Loucy (cell line): ENCODE measurements at regions not wholly inside any gene's neighbourhood (a gene's known extent, or its start where the extent isn't known, plus 50 kb on each side); places are given as distances from the start of the nearest gene placed in this dataset.

Source experiments
- H2AFZ ChIP-seq: fragments of 200-600 bp; sonication (generic); 2 replicates; pipeline ENCODE4 v1.6.0; 2016; ENCODE audit warnings: antibody characterized with exemption, mild to moderate bottlenecking, low read length, moderate library complexity
- H3F3A ChIP-seq: fragments of 200-600 bp; 2 replicates; pipeline ENCODE4 v1.6.0; 2016; ENCODE audit warnings: antibody characterized with exemption, low read depth, mild to moderate bottlenecking
- H3K27me3 ChIP-seq: fragments of 200-600 bp; sonication (generic); 2 replicates; pipeline ENCODE4 v1.6.1; 2014; ENCODE audit warnings: low read length, mild to moderate bottlenecking; ENCODE audit not compliant: insufficient read depth, poor library complexity, severe bottlenecking
- H3K36me3 ChIP-seq: fragments of 200-600 bp; sonication (generic); 2 replicates; pipeline ENCODE4 v1.6.1; 2016; ENCODE audit warnings: low read length; ENCODE audit not compliant: insufficient read depth
- H3K4me1 ChIP-seq: fragments of 200-600 bp; sonication (generic); 2 replicates; pipeline ENCODE4 v1.5.1; 2014; ENCODE audit warnings: low read length, mild to moderate bottlenecking; ENCODE audit not compliant: insufficient read depth, poor library complexity, severe bottlenecking
- H3K4me2 ChIP-seq: fragments of 200-600 bp; sonication (generic); 2 replicates; pipeline ENCODE4 v1.6.0; 2014; ENCODE audit warnings: antibody characterized with exemption, low read length, low read depth, mild to moderate bottlenecking; ENCODE audit not compliant: poor library complexity, severe bottlenecking
- H3K4me3 ChIP-seq: fragments of 200-600 bp; sonication (generic); 2 replicates; pipeline ENCODE4 v1.5.1; 2014; ENCODE audit warnings: low read length, mild to moderate bottlenecking, mixed read lengths; ENCODE audit not compliant: poor library complexity, severe bottlenecking
- H3K79me2 ChIP-seq: fragments of 200-600 bp; sonication (generic); 2 replicates; pipeline ENCODE4 v1.6.1; 2014; ENCODE audit warnings: low read length; ENCODE audit not compliant: insufficient read depth
- H3K9ac ChIP-seq: fragments of 200-600 bp; sonication (generic); 2 replicates; pipeline ENCODE4 v1.6.0; 2014; ENCODE audit warnings: mild to moderate bottlenecking, low read depth, low read length, moderate library complexity; ENCODE audit not compliant: poor library complexity, severe bottlenecking
- H3K9me2 ChIP-seq: fragments of 200-600 bp; sonication (generic); replicated peaks from 2 replicates; pipeline ENCODE4 v1.6.1; 2016; ENCODE audit warnings: low read depth, low read length, mixed read lengths
- H3K9me3 ChIP-seq: fragments of 200-600 bp; sonication (generic); 2 replicates; pipeline ENCODE4 v1.6.1; 2014; ENCODE audit warnings: mild to moderate bottlenecking, antibody characterized with exemption, low read length, low read depth; ENCODE audit not compliant: insufficient read depth
- H4K20me1 ChIP-seq: fragments of 200-600 bp; sonication (generic); 2 replicates; pipeline ENCODE4 v1.6.0; 2014; ENCODE audit warnings: antibody characterized with exemption, low read length, mild to moderate bottlenecking; ENCODE audit not compliant: insufficient read depth, poor library complexity, severe bottlenecking
- EZH2phosphoT487 ChIP-seq: fragments of 200-600 bp; IDR thresholded peaks from 2 replicates; pipeline ENCODE4 v1.6.1; 2018; ENCODE audit warnings: antibody characterized with exemption, mild to moderate bottlenecking, moderate library complexity, borderline replicate concordance
- TF ChIP-seq, protein P1 (sequence below): fragments of 200-600 bp; sonication (generic); conservative IDR thresholded peaks from 2 replicates; pipeline ENCODE4 v1.5.1; 2014; ENCODE audit warnings: mild to moderate bottlenecking, antibody characterized with exemption, low read length

- TF ChIP-seq, protein P1, sequence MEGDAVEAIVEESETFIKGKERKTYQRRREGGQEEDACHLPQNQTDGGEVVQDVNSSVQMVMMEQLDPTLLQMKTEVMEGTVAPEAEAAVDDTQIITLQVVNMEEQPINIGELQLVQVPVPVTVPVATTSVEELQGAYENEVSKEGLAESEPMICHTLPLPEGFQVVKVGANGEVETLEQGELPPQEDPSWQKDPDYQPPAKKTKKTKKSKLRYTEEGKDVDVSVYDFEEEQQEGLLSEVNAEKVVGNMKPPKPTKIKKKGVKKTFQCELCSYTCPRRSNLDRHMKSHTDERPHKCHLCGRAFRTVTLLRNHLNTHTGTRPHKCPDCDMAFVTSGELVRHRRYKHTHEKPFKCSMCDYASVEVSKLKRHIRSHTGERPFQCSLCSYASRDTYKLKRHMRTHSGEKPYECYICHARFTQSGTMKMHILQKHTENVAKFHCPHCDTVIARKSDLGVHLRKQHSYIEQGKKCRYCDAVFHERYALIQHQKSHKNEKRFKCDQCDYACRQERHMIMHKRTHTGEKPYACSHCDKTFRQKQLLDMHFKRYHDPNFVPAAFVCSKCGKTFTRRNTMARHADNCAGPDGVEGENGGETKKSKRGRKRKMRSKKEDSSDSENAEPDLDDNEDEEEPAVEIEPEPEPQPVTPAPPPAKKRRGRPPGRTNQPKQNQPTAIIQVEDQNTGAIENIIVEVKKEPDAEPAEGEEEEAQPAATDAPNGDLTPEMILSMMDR, result no peak
- no peak for TF ChIP-seq EZH2phosphoT487
- H3K9ac ChIP-seq, result no peak overlapping the region
- no peaks in the 10 kb centered on the region; the same call in 1 of the 2 replicates for H3K9me3 ChIP-seq
- no peaks in the 10 kb centered on the region for H3K27me3 ChIP-seq
- H3K79me2 ChIP-seq, result no peaks in the 10 kb centered on the region
- H2AFZ ChIP-seq, result no peak overlapping the region
- no peak overlapping the region for H3K4me3 ChIP-seq
- no peaks in the 10 kb centered on the region for H3F3A ChIP-seq
- no peak overlapping the region for H3K4me2 ChIP-seq
- no peaks in the 10 kb centered on the region for H3K4me1 ChIP-seq
- H3K9me2 ChIP-seq, result no peaks in the 10 kb centered on the region
- H4K20me1 ChIP-seq, result no peaks in the 10 kb centered on the region
- no peaks in the 10 kb centered on the region for H3K36me3 ChIP-seq
These were observed 196.9 kb upstream of the CNTNAP2 start for GRCh38 chr7:145919712-145920111.

DNA sequence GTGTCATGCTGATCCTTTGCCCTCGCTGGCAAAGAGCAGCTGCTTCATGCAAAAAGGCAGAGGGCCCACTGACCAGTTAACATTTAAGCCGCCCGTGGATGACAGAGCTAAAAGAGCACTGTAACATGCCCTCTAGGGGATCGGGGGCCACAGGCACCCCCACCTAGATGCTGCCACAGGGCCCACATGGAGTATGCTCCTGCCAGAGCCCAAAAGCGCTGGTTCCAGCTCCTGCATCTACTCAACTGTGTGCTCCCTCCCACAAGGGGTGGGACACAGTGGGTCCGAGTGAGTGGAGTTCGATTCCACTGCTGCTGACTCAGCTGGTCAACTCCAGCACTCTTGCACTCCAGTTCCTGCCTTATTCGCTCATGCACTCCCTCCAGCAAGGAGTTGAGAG is 199.8 kb upstream of the CNTNAP2 start:
- H2AFZ ChIP-seq, result no peak overlapping the region
- no peak overlapping the region for H3K4me2 ChIP-seq
- no peaks in the 10 kb centered on the region for H3K4me1 ChIP-seq
- H3K4me3 ChIP-seq, result no peak overlapping the region
- H3K79me2 ChIP-seq, result no peaks in the 10 kb centered on the region
- no peaks in the 10 kb centered on the region for H3K36me3 ChIP-seq
- H3K9me2 ChIP-seq, result no peaks in the 10 kb centered on the region
- no peaks in the 10 kb centered on the region for H4K20me1 ChIP-seq
- no peaks in the 10 kb centered on the region for H3K27me3 ChIP-seq
- no peak overlapping the region for H3K9ac ChIP-seq
- no peak for TF ChIP-seq EZH2phosphoT487
- TF ChIP-seq, protein P1, result no peak
- no peaks in the 10 kb centered on the region; the same call in 1 of the 2 replicates for H3K9me3 ChIP-seq
- H3F3A ChIP-seq, result no peaks in the 10 kb centered on the region

DNA sequence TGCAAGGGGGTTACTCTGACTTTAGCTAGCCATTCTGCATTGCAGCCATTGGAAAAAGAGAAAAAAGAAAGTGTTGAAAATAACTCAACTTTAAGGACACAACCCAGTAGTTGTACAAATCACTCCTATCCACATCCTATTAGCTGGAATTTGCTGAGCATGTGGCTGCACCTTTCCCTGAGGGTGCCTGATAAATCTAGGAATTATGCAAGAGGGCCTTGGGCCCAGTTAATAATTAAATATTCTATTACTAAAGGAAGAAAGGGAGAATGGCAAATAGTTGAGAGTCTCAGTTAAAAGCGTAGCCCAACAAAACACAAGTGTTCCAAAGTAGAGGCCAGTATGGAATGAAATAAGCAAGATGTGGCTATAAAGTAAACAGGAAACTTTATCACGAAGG is 200.9 kb upstream of the CNTNAP2 start:
- Histone ChIP-seq H3K4me3 (no peak overlapping the region), H3K9me3 (no peaks in the 10 kb centered on the region; the same call in 1 of the 2 replicates), H3F3A (no peaks in the 10 kb centered on the region), H3K79me2 (no peaks in the 10 kb centered on the region), H2AFZ (no peak overlapping the region), H4K20me1 (no peaks in the 10 kb centered on the region), H3K9me2 (no peaks in the 10 kb centered on the region), H3K4me1 (no peaks in the 10 kb centered on the region), H3K27me3 (no peaks in the 10 kb centered on the region), H3K9ac (no peak overlapping the region), H3K4me2 (no peak overlapping the region), H3K36me3 (no peaks in the 10 kb centered on the region)
- TF ChIP-seq, protein P1, result no peak
- TF ChIP-seq EZH2phosphoT487, result no peak
